WTC11 (cell line): ENCODE measurements at regions not wholly inside any gene's neighbourhood (a gene's known extent, or its start where the extent isn't known, plus 50 kb on each side); places are given as distances from the start of the nearest gene placed in this dataset.

Experiments
- ATAC-seq: fragments of 200-7000 bp; cut with Tn5 transposase; 2 replicates; pipeline ENCODE4 v1.10.0; 2021; ENCODE audit warnings: mild to moderate bottlenecking, moderate library complexity
- CTCF ChIA-PET: fragments of 300-600 bp; sonication (Branson Sonifier 250); formaldehyde crosslinking; loops from one replicate; lab custom pipeline; 2021; ENCODE audit warnings: antibody characterized with exemption; lab: Charles Lee
- POLR2A ChIA-PET: fragments of 350-600 bp; sonication (Branson Sonifier 250); formaldehyde crosslinking; loops from one replicate; lab custom pipeline; 2021; ENCODE audit warnings: antibody characterized with exemption; lab: Charles Lee
- DNase-seq: peaks from one replicate; pipeline ENCODE4 v3.0.0; 2021; ENCODE audit warnings: low spot score
- H3K27ac Mint-ChIP-seq: 2 replicates; pipeline ENCODE4 v1.8.0; 2021; ENCODE audit warnings: mixed read lengths
- H3K27me3 Mint-ChIP-seq: 2 replicates; pipeline ENCODE4 v1.8.0; 2021; ENCODE audit warnings: low read depth, mild to moderate bottlenecking, moderate library complexity, mixed read lengths
- H3K36me3 Mint-ChIP-seq: 2 replicates; pipeline ENCODE4 v1.8.0; 2021; ENCODE audit warnings: mixed read lengths
- H3K4me1 Mint-ChIP-seq: 2 replicates; pipeline ENCODE4 v1.8.0; 2022; ENCODE audit warnings: mixed read lengths
- H3K4me3 Mint-ChIP-seq: 2 replicates; pipeline ENCODE4 v1.8.0; 2021; ENCODE audit warnings: mild to moderate bottlenecking, moderate library complexity, mixed read lengths
- H3K9me3 Mint-ChIP-seq: 2 replicates; pipeline ENCODE4 v1.8.0; 2021; ENCODE audit warnings: mixed read lengths
- ATF1 ChIP-seq: sonication (generic); formaldehyde crosslinking; IDR thresholded peaks from 2 replicates; pipeline ENCODE4 v1.8.1; 2023; ENCODE audit warnings: mild to moderate bottlenecking, moderate library complexity, missing genetic modification reagents
- CREB1 ChIP-seq: sonication (generic); formaldehyde crosslinking; IDR thresholded peaks from 2 replicates; pipeline ENCODE4 v1.8.0; 2023; ENCODE audit warnings: mild to moderate bottlenecking, missing genetic modification reagents
- CREM ChIP-seq: sonication (generic); formaldehyde crosslinking; IDR thresholded peaks from 2 replicates; pipeline ENCODE4 v1.8.1; 2022; ENCODE audit warnings: mild to moderate bottlenecking, missing genetic modification reagents, moderate library complexity
- EMX1 ChIP-seq: fragments of 250-450 bp; sonication (Bioruptor Pico); IDR thresholded peaks from 2 replicates; pipeline ENCODE4 v1.8.0; 2021; ENCODE audit warnings: mild to moderate bottlenecking
- ESRRA ChIP-seq: sonication (generic); formaldehyde crosslinking; IDR thresholded peaks from 2 replicates; pipeline ENCODE4 v1.8.1; 2022; ENCODE audit warnings: mild to moderate bottlenecking, missing genetic modification reagents, borderline replicate concordance
- FOXJ3 ChIP-seq: sonication (generic); formaldehyde crosslinking; IDR thresholded peaks from 2 replicates; pipeline ENCODE4 v1.9.0; 2021; ENCODE audit warnings: missing genetic modification reagents, mild to moderate bottlenecking, borderline replicate concordance
- GABPB1 ChIP-seq: sonication (generic); formaldehyde crosslinking; IDR thresholded peaks from 2 replicates; pipeline ENCODE4 v1.8.1; 2023; ENCODE audit warnings: mild to moderate bottlenecking, missing genetic modification reagents
- GRHL2 ChIP-seq: fragments of 250-450 bp; sonication (Bioruptor Pico); IDR thresholded peaks from 2 replicates; pipeline ENCODE4 v1.8.0; 2022; ENCODE audit warnings: mild to moderate bottlenecking, moderate library complexity; ENCODE audit not compliant: insufficient replicate concordance, severe bottlenecking
- JUN ChIP-seq: sonication (generic); formaldehyde crosslinking; IDR thresholded peaks from 2 replicates; pipeline ENCODE4 v1.8.0; 2023; ENCODE audit warnings: mild to moderate bottlenecking, missing genetic modification reagents
- NR1H2 ChIP-seq: sonication (generic); formaldehyde crosslinking; IDR thresholded peaks from 2 replicates; pipeline ENCODE4 v1.9.0; 2021; ENCODE audit warnings: mild to moderate bottlenecking, moderate library complexity, missing genetic modification reagents
- SMAD3 ChIP-seq: sonication (generic); formaldehyde crosslinking; IDR thresholded peaks from 2 replicates; pipeline ENCODE4 v1.8.0; 2022; ENCODE audit warnings: missing genetic modification reagents, mild to moderate bottlenecking, borderline replicate concordance
- TCF7 ChIP-seq: sonication (generic); formaldehyde crosslinking; IDR thresholded peaks from 2 replicates; pipeline ENCODE4 v1.8.0; 2022; ENCODE audit warnings: mild to moderate bottlenecking, low read depth, missing genetic modification reagents, moderate library complexity
- TEAD1 ChIP-seq: sonication (generic); formaldehyde crosslinking; IDR thresholded peaks from 2 replicates; pipeline ENCODE4 v1.8.0; 2022; ENCODE audit warnings: mild to moderate bottlenecking, missing genetic modification reagents
- ZBTB21 ChIP-seq: sonication (generic); formaldehyde crosslinking; IDR thresholded peaks from 2 replicates; pipeline ENCODE4 v1.8.1; 2023; ENCODE audit warnings: mild to moderate bottlenecking, missing genetic modification reagents, borderline replicate concordance
- ZNF219 ChIP-seq: sonication (generic); formaldehyde crosslinking; IDR thresholded peaks from 2 replicates; pipeline ENCODE4 v1.8.0; 2023; ENCODE audit warnings: missing genetic modification reagents, mild to moderate bottlenecking, borderline replicate concordance
- TF ChIP-seq, protein P1 (sequence below): sonication (generic); formaldehyde crosslinking; IDR thresholded peaks from 2 replicates; pipeline ENCODE4 v1.8.0; 2023; ENCODE audit warnings: missing genetic modification reagents
- TF ChIP-seq, protein P2 (sequence below): fragments of 250-450 bp; sonication (Bioruptor Pico); IDR thresholded peaks from 2 replicates; pipeline ENCODE4 v1.9.0; 2021; ENCODE audit warnings: moderate library complexity, mild to moderate bottlenecking, inconsistent platforms, borderline replicate concordance
- TF ChIP-seq, protein P3 (sequence below): sonication (generic); formaldehyde crosslinking; IDR thresholded peaks from 2 replicates; pipeline ENCODE4 v1.8.1; 2022; ENCODE audit warnings: missing genetic modification reagents, borderline replicate concordance
- TF ChIP-seq, protein P4 (sequence below): fragments of 200-600 bp; IDR thresholded peaks from 2 replicates; pipeline ENCODE4 v1.8.0; 2022; ENCODE audit warnings: antibody characterized with exemption

DNA sequence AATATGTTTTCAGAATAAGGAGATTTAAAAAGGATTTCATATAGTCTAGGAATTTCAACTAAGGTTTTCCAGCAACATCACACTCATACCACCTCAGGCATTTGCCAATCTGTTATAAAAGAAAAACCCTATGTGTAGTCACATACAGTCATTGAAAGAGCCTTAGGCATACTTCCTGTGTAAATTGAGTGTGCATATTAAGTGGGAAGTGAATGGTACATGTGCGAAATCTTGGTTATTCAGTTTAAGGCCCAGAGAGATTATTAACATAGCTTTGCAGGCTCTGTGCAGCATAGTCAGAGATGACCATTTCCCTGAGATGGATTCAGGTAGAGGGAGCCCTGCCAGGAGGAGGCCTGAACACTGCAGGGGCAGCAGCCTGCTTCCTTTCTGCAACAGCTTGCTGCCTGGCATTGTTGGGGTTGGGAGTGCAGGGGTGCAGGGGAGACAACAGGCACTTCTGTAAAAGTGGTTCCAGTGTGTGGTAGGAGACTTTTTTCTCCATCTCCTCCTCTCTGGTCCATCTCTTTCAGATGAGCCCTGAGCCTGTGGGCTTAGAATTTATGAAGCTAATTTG, 100.1 kb upstream of the OSR1 start:
- CTCF ChIA-PET: interaction anchor here (0.6 to 1.9 kb wide), 4 partner anchors 81 to 684 kb away, joined by 3 to 5 read pairs (median 4); no protein-coding TSS in a partner anchor
- peaks cover 48% of the 10 kb centered on the region for H3K4me1 Mint-ChIP-seq
- H3K9me3 Mint-ChIP-seq: 0 out of 2 replicates have a peak, but pooled peaks cover 3% of the 10 kb centered on the region
- POLR2A ChIA-PET: no interaction called here
- H3K27me3 Mint-ChIP-seq: no peaks in the 10 kb centered on the region
- no peak overlapping the region for H3K27ac Mint-ChIP-seq
- H3K4me3 Mint-ChIP-seq: no peak overlapping the region
- DNase-seq: peak; percentile 14
- TF ChIP-seq SMAD3 (no peak), GABPB1 (CRISPR knock-in tag) (no peak), ZBTB21 (CRISPR knock-in tag) (no peak), FOXJ3 (no peak), GRHL2 (CRISPR knock-in tag) (no peak), ESRRA (CRISPR knock-in tag) (no peak), JUN (no peak), EMX1 (CRISPR knock-in tag) (no peak)
- TF ChIP-seq, protein P1, sequence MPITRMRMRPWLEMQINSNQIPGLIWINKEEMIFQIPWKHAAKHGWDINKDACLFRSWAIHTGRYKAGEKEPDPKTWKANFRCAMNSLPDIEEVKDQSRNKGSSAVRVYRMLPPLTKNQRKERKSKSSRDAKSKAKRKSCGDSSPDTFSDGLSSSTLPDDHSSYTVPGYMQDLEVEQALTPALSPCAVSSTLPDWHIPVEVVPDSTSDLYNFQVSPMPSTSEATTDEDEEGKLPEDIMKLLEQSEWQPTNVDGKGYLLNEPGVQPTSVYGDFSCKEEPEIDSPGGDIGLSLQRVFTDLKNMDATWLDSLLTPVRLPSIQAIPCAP: no peak
- TF ChIP-seq, protein P2, sequence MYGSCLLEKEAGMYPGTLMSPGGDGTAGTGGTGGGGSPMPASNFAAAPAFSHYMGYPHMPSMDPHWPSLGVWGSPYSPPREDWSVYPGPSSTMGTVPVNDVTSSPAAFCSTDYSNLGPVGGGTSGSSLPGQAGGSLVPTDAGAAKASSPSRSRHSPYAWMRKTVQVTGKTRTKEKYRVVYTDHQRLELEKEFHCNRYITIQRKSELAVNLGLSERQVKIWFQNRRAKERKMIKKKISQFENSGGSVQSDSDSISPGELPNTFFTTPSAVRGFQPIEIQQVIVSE (CRISPR knock-in tag): no peak
- H3K36me3 Mint-ChIP-seq: no peaks in the 10 kb centered on the region
- ATAC-seq: peak; percentile 66

DNA sequence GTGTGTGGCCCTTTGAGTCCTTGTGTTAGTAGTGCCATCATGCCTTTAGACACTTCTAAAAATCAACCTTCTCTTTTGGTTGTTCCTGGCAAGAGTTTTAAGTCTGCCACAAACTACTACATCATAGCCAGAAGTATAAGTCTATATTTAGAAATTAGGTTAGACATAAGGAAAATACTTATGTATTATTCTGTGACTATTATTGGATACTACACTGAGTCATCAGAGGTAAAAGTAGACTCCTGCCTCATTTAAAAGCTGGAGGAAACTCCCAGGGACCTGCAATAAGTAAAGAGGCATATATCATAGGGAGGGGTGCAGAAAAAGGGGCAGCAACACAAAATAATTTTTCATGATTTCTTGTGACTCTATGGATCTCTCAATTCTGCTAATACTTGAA, 99.4 kb upstream of the OSR1 start:
- H3K4me3 Mint-ChIP-seq: no peak overlapping the region
- ChIA-PET CTCF (interaction anchor here (0.7 kb wide), 1 partner anchor 88 kb away, joined by 3 read pairs; no protein-coding TSS in a partner anchor), POLR2A (no interaction called here)
- no peaks in the 10 kb centered on the region for H3K27me3 Mint-ChIP-seq
- ATAC-seq (no peak), DNase-seq (no peak)
- H3K36me3 Mint-ChIP-seq: no peaks in the 10 kb centered on the region
- TF ChIP-seq, protein P3, sequence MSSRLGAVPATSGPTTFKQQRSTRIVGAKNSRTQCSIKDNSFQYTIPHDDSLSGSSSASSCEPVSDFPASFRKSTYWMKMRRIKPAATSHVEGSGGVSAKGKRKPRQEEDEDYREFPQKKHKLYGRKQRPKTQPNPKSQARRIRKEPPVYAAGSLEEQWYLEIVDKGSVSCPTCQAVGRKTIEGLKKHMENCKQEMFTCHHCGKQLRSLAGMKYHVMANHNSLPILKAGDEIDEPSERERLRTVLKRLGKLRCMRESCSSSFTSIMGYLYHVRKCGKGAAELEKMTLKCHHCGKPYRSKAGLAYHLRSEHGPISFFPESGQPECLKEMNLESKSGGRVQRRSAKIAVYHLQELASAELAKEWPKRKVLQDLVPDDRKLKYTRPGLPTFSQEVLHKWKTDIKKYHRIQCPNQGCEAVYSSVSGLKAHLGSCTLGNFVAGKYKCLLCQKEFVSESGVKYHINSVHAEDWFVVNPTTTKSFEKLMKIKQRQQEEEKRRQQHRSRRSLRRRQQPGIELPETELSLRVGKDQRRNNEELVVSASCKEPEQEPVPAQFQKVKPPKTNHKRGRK (CRISPR knock-in tag): no peak
- TF ChIP-seq NR1H2 (CRISPR knock-in tag): no peak
- TF ChIP-seq, protein P4, sequence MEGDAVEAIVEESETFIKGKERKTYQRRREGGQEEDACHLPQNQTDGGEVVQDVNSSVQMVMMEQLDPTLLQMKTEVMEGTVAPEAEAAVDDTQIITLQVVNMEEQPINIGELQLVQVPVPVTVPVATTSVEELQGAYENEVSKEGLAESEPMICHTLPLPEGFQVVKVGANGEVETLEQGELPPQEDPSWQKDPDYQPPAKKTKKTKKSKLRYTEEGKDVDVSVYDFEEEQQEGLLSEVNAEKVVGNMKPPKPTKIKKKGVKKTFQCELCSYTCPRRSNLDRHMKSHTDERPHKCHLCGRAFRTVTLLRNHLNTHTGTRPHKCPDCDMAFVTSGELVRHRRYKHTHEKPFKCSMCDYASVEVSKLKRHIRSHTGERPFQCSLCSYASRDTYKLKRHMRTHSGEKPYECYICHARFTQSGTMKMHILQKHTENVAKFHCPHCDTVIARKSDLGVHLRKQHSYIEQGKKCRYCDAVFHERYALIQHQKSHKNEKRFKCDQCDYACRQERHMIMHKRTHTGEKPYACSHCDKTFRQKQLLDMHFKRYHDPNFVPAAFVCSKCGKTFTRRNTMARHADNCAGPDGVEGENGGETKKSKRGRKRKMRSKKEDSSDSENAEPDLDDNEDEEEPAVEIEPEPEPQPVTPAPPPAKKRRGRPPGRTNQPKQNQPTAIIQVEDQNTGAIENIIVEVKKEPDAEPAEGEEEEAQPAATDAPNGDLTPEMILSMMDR: no peak
- TF ChIP-seq TCF7 (CRISPR knock-in tag): no peak
- TF ChIP-seq CREM (CRISPR knock-in tag): no peak
- no peak for TF ChIP-seq ZNF219 (CRISPR knock-in tag)
- no peak for TF ChIP-seq ATF1 (CRISPR knock-in tag)
- TF ChIP-seq CREB1 (CRISPR knock-in tag): no peak
- H3K27ac Mint-ChIP-seq: no peak overlapping the region
- 0 out of 2 replicates have a peak, but pooled peaks cover 3% of the 10 kb centered on the region for H3K9me3 Mint-ChIP-seq
- peaks cover 41% of the 10 kb centered on the region for H3K4me1 Mint-ChIP-seq

DNA sequence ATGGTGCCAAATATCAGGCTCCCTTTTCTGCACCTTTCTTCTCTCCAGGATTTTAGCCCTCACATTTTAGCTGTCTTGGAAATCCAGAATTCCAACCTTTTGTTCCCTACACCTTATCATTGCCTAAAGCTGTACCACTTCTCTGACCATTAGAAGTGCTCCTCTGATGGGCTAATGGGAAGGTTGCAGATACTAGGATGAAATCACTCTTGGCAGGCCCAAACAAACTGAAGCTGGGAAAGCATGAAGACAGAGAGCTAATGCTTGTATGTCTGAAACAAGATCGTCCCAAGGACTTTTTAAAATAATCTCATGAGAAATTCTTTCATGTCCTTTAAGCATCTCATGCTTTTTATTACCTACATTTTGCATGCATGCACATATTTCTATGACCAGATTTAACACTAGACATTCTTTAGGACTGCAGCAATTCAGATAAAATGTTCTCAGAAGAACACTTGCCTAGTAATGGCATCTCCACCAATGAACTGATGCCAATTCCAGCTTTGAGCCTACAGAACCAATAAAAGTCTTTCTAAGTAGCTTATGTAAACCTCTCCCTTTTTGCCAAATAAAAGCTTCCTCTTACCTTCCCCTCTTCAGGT, 98.4 kb upstream of the OSR1 start:
- Mint-ChIP-seq H3K27me3 (no peaks in the 10 kb centered on the region), H3K4me3 (no peak overlapping the region), H3K4me1 (peaks cover 31% of the 10 kb centered on the region), H3K36me3 (no peaks in the 10 kb centered on the region), H3K9me3 (0 out of 2 replicates have a peak, but pooled peaks cover 3% of the 10 kb centered on the region), H3K27ac (no peak overlapping the region)
- POLR2A ChIA-PET: no interaction called here
- no peak for DNase-seq
- ATAC-seq: no peak
- TF ChIP-seq FOXJ3 (no peak), TEAD1 (CRISPR knock-in tag) (no peak)
- TF ChIP-seq, all 79 proteins: peak for 0
- CTCF ChIA-PET: no interaction called here
